Keratinocyte (primary cell): ENCODE measurements at regions not wholly inside any gene's neighbourhood (a gene's known extent, or its start where the extent isn't known, plus 50 kb on each side); places are given as distances from the start of the nearest gene placed in this dataset.

Source experiments
- DNase-seq: peaks from one replicate; pipeline ENCODE4 v3.0.0-alpha.2; 2011; ENCODE audit warnings: low read depth, missing footprints, low spot score
- FAIRE-seq: peaks from 2 replicates; lab custom pipeline; 2011; peaks lifted over from hg19 to GRCh38; lab: Jason Lieb, UNC
- H2AFZ ChIP-seq: 2 replicates; pipeline ENCODE4 v1.6.0; 2012; ENCODE audit warnings: low read length, control low read depth, inconsistent platforms; ENCODE audit not compliant: control insufficient read depth
- H3K27ac ChIP-seq: 2 replicates; pipeline ENCODE4 v1.5.1; 2011; ENCODE audit warnings: low read length; ENCODE audit not compliant: control insufficient read depth, insufficient read depth
- H3K27me3 ChIP-seq: 3 replicates; pipeline ENCODE4 v1.6.0; 2011; ENCODE audit warnings: low read length; ENCODE audit not compliant: control insufficient read depth, insufficient read depth; ENCODE audit errors: extremely low read depth
- H3K36me3 ChIP-seq, 2 experiments: 2 replicates in 1 of 2; 3 replicates in 1 of 2; pipeline ENCODE4 v1.5.1; 2011; ENCODE audit warnings: low read length in 2 of 2, mild to moderate bottlenecking in 1 of 2; ENCODE audit not compliant: control insufficient read depth in 2 of 2, insufficient read depth in 2 of 2; ENCODE audit errors: extremely low read depth in 1 of 2
- H3K4me1 ChIP-seq: 3 replicates; pipeline ENCODE4 v1.5.1; 2011; ENCODE audit warnings: low read length; ENCODE audit not compliant: control insufficient read depth, insufficient read depth; ENCODE audit errors: extremely low read depth
- H3K4me2 ChIP-seq: 3 replicates; pipeline ENCODE4 v1.6.0; 2011; ENCODE audit warnings: low read depth, low read length; ENCODE audit not compliant: control insufficient read depth, insufficient read depth; ENCODE audit errors: extremely low read depth
- H3K4me3 ChIP-seq, 3 experiments: fragments of 200-600 bp in 1 of 3; sonication (generic) in 1 of 3; 2 replicates in 2 of 3; 3 replicates in 1 of 3; pipeline ENCODE4 v1.5.1; 2011 to 2016; ENCODE audit warnings: low read length in 3 of 3, mild to moderate bottlenecking in 3 of 3, control low read depth in 2 of 3, inconsistent platforms in 1 of 3, low read depth in 1 of 3, mixed read lengths in 1 of 3, mixed run types in 1 of 3, moderate library complexity in 1 of 3; ENCODE audit not compliant: control insufficient read depth in 2 of 3, insufficient read depth in 2 of 3; ENCODE audit errors: extremely low read depth in 1 of 3
- H3K79me2 ChIP-seq: 2 replicates; pipeline ENCODE4 v1.6.0; 2012; ENCODE audit warnings: low read length; ENCODE audit not compliant: control insufficient read depth, insufficient read depth
- H3K9ac ChIP-seq: 3 replicates; pipeline ENCODE4 v1.6.0; 2011; ENCODE audit warnings: low read length; ENCODE audit not compliant: control insufficient read depth, insufficient read depth; ENCODE audit errors: extremely low read depth
- H3K9me1 ChIP-seq: 3 replicates; pipeline ENCODE4 v1.6.0; 2011; ENCODE audit warnings: low read length; ENCODE audit not compliant: control insufficient read depth, insufficient read depth; ENCODE audit errors: extremely low read depth
- H3K9me3 ChIP-seq: 2 replicates; pipeline ENCODE4 v1.5.1; 2012; ENCODE audit warnings: low read depth, low read length; ENCODE audit not compliant: control insufficient read depth
- H4K20me1 ChIP-seq: 3 replicates; pipeline ENCODE4 v1.6.0; 2011; ENCODE audit warnings: low read length; ENCODE audit not compliant: control insufficient read depth, insufficient read depth; ENCODE audit errors: extremely low read depth
- CTCF ChIP-seq, 3 experiments: IDR thresholded peaks in 1 of 3; conservative IDR thresholded peaks in 1 of 3; optimal IDR thresholded peaks in 1 of 3; 2 replicates in 2 of 3; 3 replicates in 1 of 3; pipeline versions ENCODE3 to v1.5.1; 2011; ENCODE audit warnings: low read length in 3 of 3, mild to moderate bottlenecking in 3 of 3, moderate library complexity in 2 of 3, control low read depth in 1 of 3, inconsistent platforms in 1 of 3; ENCODE audit not compliant: insufficient read depth in 2 of 3; ENCODE audit errors: extremely low read depth in 1 of 3
- EZH2 ChIP-seq: IDR thresholded peaks from one replicate; pipeline ENCODE4 v1.6.1; 2012; ENCODE audit warnings: inconsistent platforms, mild to moderate bottlenecking, low read length, moderate library complexity
- dilution Hi-C: fragments of 300-500 bp; cut with MboI; formaldehyde crosslinking; loops from one replicate; pipeline ENCODE4 v1.7.0; 2020; ENCODE audit warnings: low sequenced_read_pairs; ENCODE audit not compliant: extremely low pct_ligation_motif_present

GRCh38 chr9:747567-747966 lies 93.9 kb upstream of the DMRT1 start:
- Histone ChIP-seq H3K27me3 (no peaks in the 10 kb centered on the region), H3K36me3 (peaks cover 25 to 43% of the 10 kb centered on the region in 2 experiments), H3K9ac (no peak overlapping the region), H3K9me3 (no peaks in the 10 kb centered on the region), H3K27ac (peak overlapping the region; percentile 99), H3K4me2 (peak overlapping the region; percentile 16), H4K20me1 (no peaks in the 10 kb centered on the region), H3K4me3 (no peak overlapping the region), H3K4me1 (peaks cover 54% of the 10 kb centered on the region), H3K79me2 (no peaks in the 10 kb centered on the region), H2AFZ (no peak overlapping the region), H3K9me1 (no peaks in the 10 kb centered on the region)
- TF ChIP-seq CTCF (optimal IDR thresholded peaks at IDR 0.05 in 1 of 3, IDR thresholded peaks at IDR 0.05 in 1 of 3, conservative IDR thresholded peaks at IDR 0.05 in 1 of 3; ENCODE audit: extremely low read depth in 1 of 3, insufficient read depth in 2 of 3, low read length in 3 of 3): no peak
- TF ChIP-seq EZH2: no peak
- dilution Hi-C loops: no loop called here
- DNase-seq (no peak), FAIRE-seq (peak; percentile 56)

GRCh38 chr9:748861-749497 lies 92.5 kb upstream of the DMRT1 start:
- Histone ChIP-seq H3K4me1 (peaks cover 59% of the 10 kb centered on the region), H3K79me2 (no peaks in the 10 kb centered on the region), H3K9ac (peak overlapping the region; percentile 75), H3K27me3 (no peaks in the 10 kb centered on the region), H3K36me3 (peaks cover 15 to 32% of the 10 kb centered on the region in 2 experiments), H3K4me2 (peak overlapping the region; percentile 29), H4K20me1 (no peaks in the 10 kb centered on the region), H3K9me1 (no peaks in the 10 kb centered on the region), H3K4me3 (peak overlapping the region in 1 of 3 experiments; percentile 2), H3K9me3 (no peaks in the 10 kb centered on the region), H3K27ac (peak overlapping the region; percentile 99), H2AFZ (no peak overlapping the region)
- dilution Hi-C loops: no loop called here
- FAIRE-seq (peak; percentile 78), DNase-seq (peak; percentile 52)
- TF ChIP-seq EZH2: no peak
- TF ChIP-seq CTCF (optimal IDR thresholded peaks at IDR 0.05 in 1 of 3, IDR thresholded peaks at IDR 0.05 in 1 of 3, conservative IDR thresholded peaks at IDR 0.05 in 1 of 3; ENCODE audit: extremely low read depth in 1 of 3, insufficient read depth in 2 of 3, low read length in 3 of 3): no peak
